ENCODE measurements at regions not wholly inside any gene's neighbourhood (a gene's known extent, or its start where the extent isn't known, plus 50 kb on each side); places are given as distances from the start of the nearest gene placed in this dataset.

- TF ChIP-seq ZBTB2 (IDR thresholded peaks at IDR 0.05), result no peak
- TF ChIP-seq, protein P1, sequence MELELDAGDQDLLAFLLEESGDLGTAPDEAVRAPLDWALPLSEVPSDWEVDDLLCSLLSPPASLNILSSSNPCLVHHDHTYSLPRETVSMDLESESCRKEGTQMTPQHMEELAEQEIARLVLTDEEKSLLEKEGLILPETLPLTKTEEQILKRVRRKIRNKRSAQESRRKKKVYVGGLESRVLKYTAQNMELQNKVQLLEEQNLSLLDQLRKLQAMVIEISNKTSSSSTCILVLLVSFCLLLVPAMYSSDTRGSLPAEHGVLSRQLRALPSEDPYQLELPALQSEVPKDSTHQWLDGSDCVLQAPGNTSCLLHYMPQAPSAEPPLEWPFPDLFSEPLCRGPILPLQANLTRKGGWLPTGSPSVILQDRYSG (tag; conservative IDR thresholded peaks at IDR 0.05; ENCODE audit: low read depth), result no peak
- no peak for TF ChIP-seq PHF21A (IDR thresholded peaks at IDR 0.05; ENCODE audit: borderline replicate concordance, low read depth)
- TF ChIP-seq ZNF384 (IDR thresholded peaks at IDR 0.05; ENCODE audit: low read depth, low read length), result no peak
- no peak for TF ChIP-seq PURB (CRISPR knock-in tag; IDR thresholded peaks at IDR 0.05; ENCODE audit: low read depth)
- TF ChIP-seq ATF3 (IDR thresholded peaks at IDR 0.05), result peak; percentile 36; the same call in 1 of the 2 replicates
- TF ChIP-seq ATF3 (CRISPR knock-in tag; conservative IDR thresholded peaks at IDR 0.05), result no peak
- TF ChIP-seq ATF7 (IDR thresholded peaks at IDR 0.05), result peak; percentile 31; the same call in 1 of the 2 replicates
These were observed 92.1 kb downstream of the CEBPB start (continued) for GRCh38 chr20:50282592-50283241.

All from K562 (cell line).